Smooth muscle cell (in vitro differentiated cells): ENCODE measurements at regions not wholly inside any gene's neighbourhood (a gene's known extent, or its start where the extent isn't known, plus 50 kb on each side); places are given as distances from the start of the nearest gene placed in this dataset.

Experiments used
- DNase-seq: peaks from one replicate; lab custom pipeline; 2025; ENCODE audit not compliant: unreplicated experiment; lab: John Stamatoyannopoulos, UW
- H2AFZ ChIP-seq: fragments of 200-600 bp; sonication (generic); 2 replicates; pipeline ENCODE4 v1.6.0; 2016; ENCODE audit warnings: antibody characterized with exemption, low read depth, mild to moderate bottlenecking
- H3F3A ChIP-seq: fragments of 200-600 bp; sonication (generic); 2 replicates; pipeline ENCODE4 v1.6.0; 2017; ENCODE audit warnings: antibody characterized with exemption, low read depth
- H3K27ac ChIP-seq: fragments of 200-600 bp; sonication (generic); 2 replicates; pipeline ENCODE4 v1.5.1; 2016; ENCODE audit warnings: low read depth, mild to moderate bottlenecking
- H3K27me3 ChIP-seq: fragments of 200-600 bp; sonication (generic); 2 replicates; pipeline ENCODE4 v1.6.1; 2016; ENCODE audit warnings: low read depth, mild to moderate bottlenecking
- H3K36me3 ChIP-seq: fragments of 200-600 bp; sonication (generic); 2 replicates; pipeline ENCODE4 v1.5.1; 2016; ENCODE audit warnings: low read depth
- H3K4me1 ChIP-seq: fragments of 200-600 bp; sonication (generic); 2 replicates; pipeline ENCODE4 v1.5.1; 2016; ENCODE audit warnings: low read depth
- H3K4me2 ChIP-seq: fragments of 200-600 bp; sonication (generic); 2 replicates; pipeline ENCODE4 v1.6.0; 2016; ENCODE audit warnings: mild to moderate bottlenecking
- H3K4me3 ChIP-seq: fragments of 200-600 bp; sonication (generic); 2 replicates; pipeline ENCODE4 v1.5.1; 2016; ENCODE audit warnings: mild to moderate bottlenecking
- H3K79me2 ChIP-seq: fragments of 200-600 bp; sonication (generic); 2 replicates; pipeline ENCODE4 v1.6.0; 2016; ENCODE audit warnings: low read depth, mild to moderate bottlenecking
- H3K9ac ChIP-seq: fragments of 200-600 bp; sonication (generic); 2 replicates; pipeline ENCODE4 v1.6.0; 2016; ENCODE audit warnings: low read depth
- H3K9me3 ChIP-seq: fragments of 200-600 bp; sonication (generic); replicated peaks from 2 replicates; pipeline ENCODE4 v1.5.1; 2016; ENCODE audit warnings: low read depth
- H4K20me1 ChIP-seq: fragments of 200-600 bp; sonication (generic); 2 replicates; pipeline ENCODE4 v1.6.0; 2016; ENCODE audit warnings: low read depth
- WGBS: methylation state at CpG from one replicate; pipeline ENCODE4 v1.1.7; 2016; ENCODE audit warnings: low lambda C conversion rate; 5-methylcytosine and 5-hydroxymethylcytosine counted together
- TF ChIP-seq, protein P1 (sequence below): fragments of 200-600 bp; sonication (generic); IDR thresholded peaks from 2 replicates; pipeline ENCODE4 v1.5.1; 2017; ENCODE audit warnings: borderline replicate concordance, mild to moderate bottlenecking, antibody characterized with exemption; ENCODE audit not compliant: insufficient read depth, poor library complexity, severe bottlenecking

GRCh38 chr4:153900426-153900825 is 111.5 kb upstream of the SFRP2 start:
- Histone ChIP-seq H4K20me1 (no peaks in the 10 kb centered on the region), H3K9me3 (no peaks in the 10 kb centered on the region), H3K4me1 (no peaks in the 10 kb centered on the region), H3K79me2 (no peaks in the 10 kb centered on the region), H3K36me3 (no peaks in the 10 kb centered on the region), H3K27me3 (no peaks in the 10 kb centered on the region), H3K4me3 (no peak overlapping the region), H3K4me2 (no peak overlapping the region), H3F3A (no peaks in the 10 kb centered on the region), H3K27ac (no peak overlapping the region), H2AFZ (no peak overlapping the region), H3K9ac (no peak overlapping the region)
- DNase-seq, result no peak
- TF ChIP-seq, protein P1, sequence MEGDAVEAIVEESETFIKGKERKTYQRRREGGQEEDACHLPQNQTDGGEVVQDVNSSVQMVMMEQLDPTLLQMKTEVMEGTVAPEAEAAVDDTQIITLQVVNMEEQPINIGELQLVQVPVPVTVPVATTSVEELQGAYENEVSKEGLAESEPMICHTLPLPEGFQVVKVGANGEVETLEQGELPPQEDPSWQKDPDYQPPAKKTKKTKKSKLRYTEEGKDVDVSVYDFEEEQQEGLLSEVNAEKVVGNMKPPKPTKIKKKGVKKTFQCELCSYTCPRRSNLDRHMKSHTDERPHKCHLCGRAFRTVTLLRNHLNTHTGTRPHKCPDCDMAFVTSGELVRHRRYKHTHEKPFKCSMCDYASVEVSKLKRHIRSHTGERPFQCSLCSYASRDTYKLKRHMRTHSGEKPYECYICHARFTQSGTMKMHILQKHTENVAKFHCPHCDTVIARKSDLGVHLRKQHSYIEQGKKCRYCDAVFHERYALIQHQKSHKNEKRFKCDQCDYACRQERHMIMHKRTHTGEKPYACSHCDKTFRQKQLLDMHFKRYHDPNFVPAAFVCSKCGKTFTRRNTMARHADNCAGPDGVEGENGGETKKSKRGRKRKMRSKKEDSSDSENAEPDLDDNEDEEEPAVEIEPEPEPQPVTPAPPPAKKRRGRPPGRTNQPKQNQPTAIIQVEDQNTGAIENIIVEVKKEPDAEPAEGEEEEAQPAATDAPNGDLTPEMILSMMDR, result no peak
- 84% methylated on average over 6 of the region's 6 CpGs for WGBS

GRCh38 chr4:153890761-153891160 is 101.9 kb upstream of the SFRP2 start:
- WGBS, result 84% methylated on average over 4 of the region's 4 CpGs
- Histone ChIP-seq H3K27me3 (no peaks in the 10 kb centered on the region), H3K4me2 (no peak overlapping the region), H3K79me2 (no peaks in the 10 kb centered on the region), H3K4me3 (no peak overlapping the region), H3K27ac (no peak overlapping the region), H3F3A (peaks cover 3% of the 10 kb centered on the region), H4K20me1 (no peaks in the 10 kb centered on the region), H2AFZ (no peak overlapping the region), H3K4me1 (no peaks in the 10 kb centered on the region), H3K36me3 (no peaks in the 10 kb centered on the region), H3K9ac (no peak overlapping the region), H3K9me3 (no peaks in the 10 kb centered on the region)
- no peak for DNase-seq
- TF ChIP-seq, protein P1, result no peak

GRCh38 chr4:153887217-153887616 is 98.3 kb upstream of the SFRP2 start:
- Histone ChIP-seq H3K36me3 (no peaks in the 10 kb centered on the region), H3K4me3 (no peak overlapping the region), H4K20me1 (no peaks in the 10 kb centered on the region), H3K79me2 (no peaks in the 10 kb centered on the region), H3K27ac (no peak overlapping the region), H3K9ac (no peak overlapping the region), H3K27me3 (no peaks in the 10 kb centered on the region), H3K9me3 (no peaks in the 10 kb centered on the region), H3K4me1 (no peaks in the 10 kb centered on the region), H2AFZ (no peak overlapping the region), H3K4me2 (no peak overlapping the region), H3F3A (peaks cover 3% of the 10 kb centered on the region)
- no peak for DNase-seq
- TF ChIP-seq, protein P1, result no peak

GRCh38 chr4:153884325-153884724 is 95.4 kb upstream of the SFRP2 start:
- whole genome bisulfite sequencing, result 98% methylated on average over 1 of the region's 1 CpG
- no peaks in the 10 kb centered on the region for H3K4me1 ChIP-seq

More at GRCh38 chr4:153884325-153884724, 95.4 kb upstream of the SFRP2 start:
- Histone ChIP-seq H3K27ac (no peak overlapping the region), H3K9ac (no peak overlapping the region), H3K27me3 (no peaks in the 10 kb centered on the region), H4K20me1 (no peaks in the 10 kb centered on the region), H3K79me2 (no peaks in the 10 kb centered on the region), H2AFZ (no peak overlapping the region), H3K4me3 (no peak overlapping the region), H3K4me2 (no peak overlapping the region), H3K36me3 (no peaks in the 10 kb centered on the region), H3F3A (peaks cover 3% of the 10 kb centered on the region), H3K9me3 (no peaks in the 10 kb centered on the region)
- DNase-seq, result no peak
- TF ChIP-seq, protein P1, result no peak
